Daoy (cell line): ENCODE measurements at regions not wholly inside any gene's neighbourhood (a gene's known extent, or its start where the extent isn't known, plus 50 kb on each side); places are given as distances from the start of the nearest gene placed in this dataset.

Experiments used
- DNase-seq: peaks from one replicate; pipeline ENCODE4 v3.0.0-alpha.2; 2015; ENCODE audit warnings: low read depth

- DNase-seq, result peak; percentile 31
Measured at GRCh38 chr4:164676152-164676551, 77.8 kb upstream of the SMIM31 start.

- no peak for DNase-seq
Measured at GRCh38 chr4:164683040-164683439, 70.9 kb upstream of the SMIM31 start.

GRCh38 chr4:164695650-164696049 lies 58.3 kb upstream of the SMIM31 start:
- no peak for DNase-seq

- DNase-seq, result peak; percentile 56
Measured at GRCh38 chr4:164700471-164700870, 53.5 kb upstream of the SMIM31 start.

- no peak for DNase-seq
Measured at GRCh38 chr4:164701665-164702064, 52.3 kb upstream of the SMIM31 start.
